Sigmoid colon (tissue), 6 donors: ENCODE measurements at regions not wholly inside any gene's neighbourhood (a gene's known extent, or its start where the extent isn't known, plus 50 kb on each side); places are given as distances from the start of the nearest gene placed in this dataset.

Experiments
- DNase-seq: peaks from one replicate; pipeline ENCODE4 v3.0.0-alpha.2; 2019
- H3K27ac ChIP-seq, 4 donors: fragments of 200-600 bp; sonication (generic); one replicate each; pipeline ENCODE4 v1.5.1; 2016 to 2019; ENCODE audit warnings: mild to moderate bottlenecking in 1 of 4
- H3K27me3 ChIP-seq, 3 donors: fragments of 200-600 bp; sonication (generic); one replicate each; pipeline ENCODE4 v1.5.1; 2019; ENCODE audit warnings: mild to moderate bottlenecking in 1 of 3
- H3K36me3 ChIP-seq, 4 donors: fragments of 200-600 bp; sonication (generic); one replicate each; pipeline ENCODE4 v1.5.1; 2016 to 2019
- H3K4me1 ChIP-seq, 4 donors: fragments of 200-600 bp; sonication (generic); one replicate each; pipeline ENCODE4 v1.5.1; 2017 to 2019
- H3K4me3 ChIP-seq, 4 donors: fragments of 200-600 bp; sonication (generic); one replicate each; pipeline ENCODE4 v1.5.1; 2017 to 2019; ENCODE audit warnings: mild to moderate bottlenecking in 2 of 4, moderate library complexity in 1 of 4
- H3K9me3 ChIP-seq, 4 donors: fragments of 200-600 bp in 3 of 4; sonication (generic) in 3 of 4; one replicate each; pipeline versions ENCODE4 v1.5.1 to v1.6.1; 2013 to 2019
- EP300 ChIP-seq, 4 donors: sonication (generic); formaldehyde crosslinking; IDR thresholded peaks; one replicate each; pipeline ENCODE4 v1.6.1; 2017; ENCODE audit warnings: antibody characterized with exemption in 4 of 4
- POLR2A ChIP-seq, 2 donors: fragments of 450-650 bp; IDR thresholded peaks; one replicate each; pipeline ENCODE4 v1.6.1; 2016; ENCODE audit warnings: antibody characterized with exemption in 2 of 2, mild to moderate bottlenecking in 2 of 2, moderate library complexity in 2 of 2
- POLR2AphosphoS5 ChIP-seq, 4 donors: sonication (generic); formaldehyde crosslinking; IDR thresholded peaks; one replicate each; pipeline ENCODE4 v1.6.1; 2017; ENCODE audit warnings: antibody characterized with exemption in 4 of 4
- WGBS, 2 donors: extraction: QIAGEN DNeasy Blood & Tissue Kit; methylation state at CpG; one replicate each; pipeline ENCODE4 v1.1.7; 2013; 5-methylcytosine and 5-hydroxymethylcytosine counted together
- intact Hi-C: fragments of 100-400 bp; cut with DNase I; formaldehyde crosslinking; loops from one replicate; pipeline ENCODE4 v1.15.1; 2023
- TF ChIP-seq, protein P1 (sequence below), 4 experiments: fragments of 450-650 bp in 3 of 4; fragments of 200-600 bp in 1 of 4; IDR thresholded peaks; one replicate each; pipeline ENCODE4 v1.5.1; 2016 to 2019; ENCODE audit warnings: antibody characterized with exemption in 4 of 4, mild to moderate bottlenecking in 3 of 4, moderate library complexity in 2 of 4
- donor health status: healthy with polysubstance abuse.
- donor health status: healthy.

DNA sequence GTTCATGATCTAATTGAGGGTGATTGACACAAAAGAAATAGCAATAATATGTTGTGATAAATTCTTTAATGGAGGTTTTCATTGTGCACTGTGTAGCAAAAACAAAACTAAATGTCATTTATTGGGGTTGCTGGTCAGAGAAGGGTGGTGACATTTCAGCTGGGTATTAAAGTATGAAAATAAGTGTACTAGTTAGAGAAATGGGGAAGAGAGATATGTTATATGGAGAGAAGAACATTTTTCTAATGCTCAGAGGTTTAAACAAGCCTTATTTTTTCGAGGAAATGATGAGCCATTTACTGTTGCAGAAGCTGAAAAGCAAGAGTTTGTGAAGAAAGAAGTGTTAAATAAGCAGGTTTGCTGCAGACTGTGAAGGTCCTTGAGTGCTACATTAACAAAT, 142.7 kb upstream of the PAQR3 start:
- Histone ChIP-seq H3K27me3 (no peaks in the 10 kb centered on the region), H3K4me1 (peaks cover 0 to 30% (median 9%) of the 10 kb centered on the region in 4 donors), H3K27ac (peak overlapping the region in 3 of 4 donors; percentile 75 to 81 (median 79)), H3K4me3 (no peak overlapping the region), H3K36me3 (no peaks in the 10 kb centered on the region), H3K9me3 (peaks cover 0 to 5% (median 0%) of the 10 kb centered on the region in 4 donors)
- TF ChIP-seq POLR2AphosphoS5 (IDR thresholded peaks at IDR 0.05) (no peak), EP300 (IDR thresholded peaks at IDR 0.05) (no peak), POLR2A (IDR thresholded peaks at IDR 0.05) (no peak)
- TF ChIP-seq, protein P1, sequence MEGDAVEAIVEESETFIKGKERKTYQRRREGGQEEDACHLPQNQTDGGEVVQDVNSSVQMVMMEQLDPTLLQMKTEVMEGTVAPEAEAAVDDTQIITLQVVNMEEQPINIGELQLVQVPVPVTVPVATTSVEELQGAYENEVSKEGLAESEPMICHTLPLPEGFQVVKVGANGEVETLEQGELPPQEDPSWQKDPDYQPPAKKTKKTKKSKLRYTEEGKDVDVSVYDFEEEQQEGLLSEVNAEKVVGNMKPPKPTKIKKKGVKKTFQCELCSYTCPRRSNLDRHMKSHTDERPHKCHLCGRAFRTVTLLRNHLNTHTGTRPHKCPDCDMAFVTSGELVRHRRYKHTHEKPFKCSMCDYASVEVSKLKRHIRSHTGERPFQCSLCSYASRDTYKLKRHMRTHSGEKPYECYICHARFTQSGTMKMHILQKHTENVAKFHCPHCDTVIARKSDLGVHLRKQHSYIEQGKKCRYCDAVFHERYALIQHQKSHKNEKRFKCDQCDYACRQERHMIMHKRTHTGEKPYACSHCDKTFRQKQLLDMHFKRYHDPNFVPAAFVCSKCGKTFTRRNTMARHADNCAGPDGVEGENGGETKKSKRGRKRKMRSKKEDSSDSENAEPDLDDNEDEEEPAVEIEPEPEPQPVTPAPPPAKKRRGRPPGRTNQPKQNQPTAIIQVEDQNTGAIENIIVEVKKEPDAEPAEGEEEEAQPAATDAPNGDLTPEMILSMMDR (IDR thresholded peaks at IDR 0.05), result no peak
- intact Hi-C loops, result loop anchor here (2.0 to 10.0 kb wide), 3 partner anchors 27 to 955 kb away; no protein-coding TSS in a partner anchor
- no peak for DNase-seq
- WGBS, 2 donors, result 48 to 59% methylated on average over 1 of the region's 1 CpG

- WGBS, 2 donors, result 55 to 85% methylated on average over 1 of the region's 1 CpG
Observed at GRCh38 chr4:79078339-79078738, 139.1 kb upstream of the PAQR3 start.

DNA sequence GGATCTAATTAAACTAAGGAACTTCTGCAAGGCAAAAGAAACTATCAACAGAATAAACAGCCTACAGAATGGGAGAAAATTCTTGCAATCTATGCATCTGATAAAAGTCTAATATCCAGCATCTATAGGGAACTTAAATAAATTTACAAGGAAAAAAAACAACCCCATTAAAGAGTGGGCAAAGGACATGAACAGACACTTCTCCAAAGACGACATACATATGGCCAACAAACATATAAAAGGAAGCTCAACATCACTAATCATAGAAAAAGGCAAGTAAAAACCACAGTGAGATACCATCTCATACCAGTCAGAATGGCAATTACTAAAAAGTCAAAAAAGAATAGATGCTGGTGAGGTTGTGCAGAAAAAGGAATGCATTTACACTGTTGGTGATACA, 134.8 kb upstream of the PAQR3 start:
- no peaks in the 10 kb centered on the region for H3K27me3 ChIP-seq
- intact Hi-C loops, result no loop called here
- H3K4me3 ChIP-seq, result no peak overlapping the region
- no peak overlapping the region for H3K27ac ChIP-seq
- TF ChIP-seq, protein P1 (IDR thresholded peaks at IDR 0.05), result no peak
- TF ChIP-seq POLR2AphosphoS5 (IDR thresholded peaks at IDR 0.05) (no peak), EP300 (IDR thresholded peaks at IDR 0.05) (no peak), POLR2A (IDR thresholded peaks at IDR 0.05) (no peak)
- WGBS, 2 donors, result 82 to 96% methylated on average over 1 of the region's 1 CpG
- no peaks in the 10 kb centered on the region for H3K36me3 ChIP-seq
- no peaks in the 10 kb centered on the region for H3K4me1 ChIP-seq
- peaks cover 0 to 2% (median 0%) of the 10 kb centered on the region in 4 donors for H3K9me3 ChIP-seq
- no peak for DNase-seq

More at GRCh38 chr4:79078339-79078738, 139.1 kb upstream of the PAQR3 start:
- Histone ChIP-seq H3K4me1 (peaks cover 0 to 10% (median 4%) of the 10 kb centered on the region in 4 donors), H3K4me3 (no peak overlapping the region), H3K9me3 (peaks cover 0 to 7% (median 0%) of the 10 kb centered on the region in 4 donors), H3K27ac (no peak overlapping the region), H3K36me3 (no peaks in the 10 kb centered on the region), H3K27me3 (no peaks in the 10 kb centered on the region)
- intact Hi-C loops, result no loop called here
- TF ChIP-seq POLR2A (IDR thresholded peaks at IDR 0.05) (no peak), POLR2AphosphoS5 (IDR thresholded peaks at IDR 0.05) (no peak), EP300 (IDR thresholded peaks at IDR 0.05) (no peak)
- TF ChIP-seq, protein P1 (IDR thresholded peaks at IDR 0.05), result no peak
- peak; percentile 67 for DNase-seq

GRCh38 chr4:79073471-79073870, 134.2 kb upstream of the PAQR3 start:
- H3K9me3 ChIP-seq, result peaks cover 0 to 2% (median 0%) of the 10 kb centered on the region in 4 donors
- no peak for DNase-seq
- no peak overlapping the region for H3K4me3 ChIP-seq
- 49 to 50% methylated on average over 1 of the region's 1 CpG for WGBS, 2 donors
- no peaks in the 10 kb centered on the region for H3K27me3 ChIP-seq
- no peaks in the 10 kb centered on the region for H3K4me1 ChIP-seq
- no peaks in the 10 kb centered on the region for H3K36me3 ChIP-seq
- intact Hi-C loops, result no loop called here
- H3K27ac ChIP-seq, result no peak overlapping the region
- TF ChIP-seq, protein P1 (IDR thresholded peaks at IDR 0.05), result no peak
- TF ChIP-seq EP300 (IDR thresholded peaks at IDR 0.05) (no peak), POLR2A (IDR thresholded peaks at IDR 0.05) (no peak), POLR2AphosphoS5 (IDR thresholded peaks at IDR 0.05) (no peak)

DNA sequence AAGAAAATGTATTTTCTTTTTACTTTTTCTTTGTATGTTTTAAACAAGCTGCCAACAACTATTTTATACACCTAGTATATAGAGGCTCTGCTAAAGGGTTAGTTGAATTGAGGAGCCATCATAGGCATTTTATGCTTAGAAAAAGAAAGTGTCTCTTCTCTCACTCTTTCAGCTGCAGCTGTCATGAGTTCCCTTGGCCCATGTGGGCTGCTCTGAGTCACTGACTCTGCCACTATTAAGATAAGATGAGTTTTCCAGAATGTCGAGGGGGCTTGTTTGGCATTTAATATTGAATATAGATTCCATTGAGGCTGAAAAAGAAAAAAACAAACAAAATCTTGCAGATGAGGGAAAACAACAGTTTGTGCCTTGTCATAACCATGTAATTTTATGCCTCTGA, 126.0 kb upstream of the PAQR3 start:
- TF ChIP-seq POLR2AphosphoS5 (IDR thresholded peaks at IDR 0.05) (no peak), POLR2A (IDR thresholded peaks at IDR 0.05) (no peak), EP300 (IDR thresholded peaks at IDR 0.05) (no peak)
- TF ChIP-seq, protein P1 (IDR thresholded peaks at IDR 0.05), result no peak
- Histone ChIP-seq H3K27ac (no peak overlapping the region), H3K9me3 (no peaks in the 10 kb centered on the region), H3K27me3 (no peaks in the 10 kb centered on the region), H3K4me1 (peaks cover 0 to 5% (median 2%) of the 10 kb centered on the region in 4 donors), H3K36me3 (no peaks in the 10 kb centered on the region), H3K4me3 (no peak overlapping the region)
- DNase-seq, result no peak
- 51 to 67% methylated on average over 1 of the region's 1 CpG for WGBS, 2 donors
- intact Hi-C loops, result no loop called here
